Natural killer cell (primary cell): ENCODE measurements at regions not wholly inside any gene's neighbourhood (a gene's known extent, or its start where the extent isn't known, plus 50 kb on each side); places are given as distances from the start of the nearest gene placed in this dataset.

Experiments
- ATAC-seq, 3 donors: fragments of 150-1000 bp in 2 of 3; fragments of 200-7000 bp in 1 of 3; cut with Tn5 transposase; 1 replicate in 1 of 3; 2 replicates in 2 of 3; pipeline ENCODE4 v1.10.0; 2021; ENCODE audit warnings: mild to moderate bottlenecking in 2 of 3, moderate library complexity in 2 of 3
- DNase-seq, 2 donors: peaks; one replicate each; pipeline versions ENCODE4 v3.0.0 to v3.0.0-alpha.2; 2013 to 2021; ENCODE audit warnings: mixed read lengths in 1 of 2
- H3K27ac ChIP-seq: one replicate; pipeline ENCODE4 v1.5.1; 2013; ENCODE audit warnings: mild to moderate bottlenecking, low read length
- H3K27me3 ChIP-seq: one replicate; pipeline ENCODE4 v1.6.1; 2013; ENCODE audit warnings: low read length; ENCODE audit not compliant: control insufficient read depth, insufficient read depth
- H3K36me3 ChIP-seq: one replicate; pipeline ENCODE4 v1.6.1; 2013; ENCODE audit warnings: low read length; ENCODE audit not compliant: control insufficient read depth, insufficient read depth
- H3K4me1 ChIP-seq: one replicate; pipeline ENCODE4 v1.6.1; 2013; ENCODE audit warnings: low read length; ENCODE audit not compliant: control insufficient read depth, insufficient read depth
- H3K4me3 ChIP-seq: one replicate; pipeline ENCODE4 v1.5.1; 2013; ENCODE audit warnings: low read length
- H3K9me3 ChIP-seq: one replicate; pipeline ENCODE4 v1.6.1; 2013; ENCODE audit warnings: low read length; ENCODE audit not compliant: control insufficient read depth, insufficient read depth
- H3K27ac Mint-ChIP-seq, 2 donors: one replicate each; pipeline ENCODE4 v1.8.0; 2022; ENCODE audit warnings: mild to moderate bottlenecking in 2 of 2, mixed read lengths in 2 of 2, moderate library complexity in 1 of 2
- H3K27me3 Mint-ChIP-seq, 2 donors: one replicate each; pipeline ENCODE4 v1.8.0; 2022; ENCODE audit warnings: low read depth in 2 of 2, mixed read lengths in 2 of 2
- H3K36me3 Mint-ChIP-seq: one replicate; pipeline ENCODE4 v1.8.0; 2022; ENCODE audit warnings: mixed read lengths
- H3K4me1 Mint-ChIP-seq, 2 donors: one replicate each; pipeline ENCODE4 v1.8.0; 2022; ENCODE audit warnings: mixed read lengths in 2 of 2
- H3K4me3 Mint-ChIP-seq: one replicate; pipeline ENCODE4 v1.8.0; 2022; ENCODE audit warnings: mild to moderate bottlenecking, moderate library complexity, mixed read lengths
- H3K9me3 Mint-ChIP-seq, 2 donors: one replicate each; pipeline ENCODE4 v1.8.0; 2022; ENCODE audit warnings: mixed read lengths in 2 of 2
- CTCF ChIP-seq: fragments of 200-600 bp; IDR thresholded peaks from one replicate; pipeline ENCODE4 v1.8.0; 2022; ENCODE audit warnings: antibody characterized with exemption
- WGBS: methylation state at CpG from one replicate; pipeline ENCODE4 v1.1.7; 2013; ENCODE audit warnings: missing lambda C conversion rate; ENCODE audit not compliant: insufficient coverage; 5-methylcytosine and 5-hydroxymethylcytosine counted together
- intact Hi-C: fragments of 100-400 bp; cut with micrococcal nuclease; formaldehyde crosslinking; loops from one replicate; pipeline ENCODE4 v1.14.2; 2022

GRCh38 chr3:152970851-152971250 is 135.9 kb downstream of the P2RY1 start:
- Mint-ChIP-seq H3K36me3 (no peaks in the 10 kb centered on the region), H3K4me1 (no peaks in the 10 kb centered on the region), H3K4me3 (no peak overlapping the region), H3K27ac (no peak overlapping the region), H3K27me3 (no peaks in the 10 kb centered on the region), H3K9me3 (no peaks in the 10 kb centered on the region)
- no peaks in the 10 kb centered on the region for H3K36me3 ChIP-seq
- intact Hi-C loops, result no loop called here
- 73% methylated on average over 3 of the region's 4 CpGs for WGBS
- no peak overlapping the region for H3K27ac ChIP-seq
- H3K9me3 ChIP-seq, result no peaks in the 10 kb centered on the region
- H3K27me3 ChIP-seq, result no peaks in the 10 kb centered on the region
- no peak overlapping the region for H3K4me3 ChIP-seq
- DNase-seq (no peak), ATAC-seq (no peak)
- no peaks in the 10 kb centered on the region for H3K4me1 ChIP-seq
- TF ChIP-seq CTCF, result no peak

- Mint-ChIP-seq H3K9me3 (no peaks in the 10 kb centered on the region), H3K4me1 (no peaks in the 10 kb centered on the region), H3K27me3 (no peaks in the 10 kb centered on the region), H3K27ac (no peak overlapping the region), H3K4me3 (no peak overlapping the region), H3K36me3 (no peaks in the 10 kb centered on the region)
- no peak for TF ChIP-seq CTCF
- no peak overlapping the region for H3K27ac ChIP-seq
- whole genome bisulfite sequencing, result 88% methylated on average over 3 of the region's 4 CpGs
- H3K9me3 ChIP-seq, result no peaks in the 10 kb centered on the region
- no peak for DNase-seq
- H3K36me3 ChIP-seq, result no peaks in the 10 kb centered on the region
- no peak overlapping the region for H3K4me3 ChIP-seq
- no peaks in the 10 kb centered on the region for H3K4me1 ChIP-seq
- ATAC-seq, result no peak
- H3K27me3 ChIP-seq, result no peaks in the 10 kb centered on the region
- intact Hi-C loops, result no loop called here
These were observed 136.9 kb downstream of the P2RY1 start for GRCh38 chr3:152971880-152972279.

- ATAC-seq, result no peak
- intact Hi-C loops, result no loop called here
- H3K4me1 Mint-ChIP-seq, result no peaks in the 10 kb centered on the region
- DNase-seq, result no peak
- Histone ChIP-seq H3K27me3 (no peaks in the 10 kb centered on the region), H3K9me3 (no peaks in the 10 kb centered on the region), H3K4me1 (no peaks in the 10 kb centered on the region), H3K4me3 (no peak overlapping the region), H3K27ac (no peak overlapping the region), H3K36me3 (no peaks in the 10 kb centered on the region)
- no peaks in the 10 kb centered on the region for H3K27me3 Mint-ChIP-seq
- no peaks in the 10 kb centered on the region for H3K36me3 Mint-ChIP-seq
- H3K4me3 Mint-ChIP-seq, result no peak overlapping the region
- no peak overlapping the region for H3K27ac Mint-ChIP-seq
- H3K9me3 Mint-ChIP-seq, result no peaks in the 10 kb centered on the region
- 91% methylated on average over 1 of the region's 1 CpG for WGBS
- TF ChIP-seq CTCF, result no peak
These were observed 138.6 kb downstream of the P2RY1 start for GRCh38 chr3:152973575-152973974.

- Mint-ChIP-seq H3K36me3 (no peaks in the 10 kb centered on the region), H3K27ac (no peak overlapping the region), H3K9me3 (peaks cover 0 to 3% of the 10 kb centered on the region in 2 donors), H3K4me1 (no peaks in the 10 kb centered on the region), H3K27me3 (peaks cover 0 to 3% of the 10 kb centered on the region in 2 donors), H3K4me3 (no peak overlapping the region)
- H3K4me3 ChIP-seq, result no peak overlapping the region
- H3K9me3 ChIP-seq, result no peaks in the 10 kb centered on the region
- H3K4me1 ChIP-seq, result no peaks in the 10 kb centered on the region
- no peak for TF ChIP-seq CTCF
- 25% methylated on average over 2 of the region's 2 CpGs for whole genome bisulfite sequencing
- intact Hi-C loops, result no loop called here
- no peaks in the 10 kb centered on the region for H3K27me3 ChIP-seq
- H3K36me3 ChIP-seq, result no peaks in the 10 kb centered on the region
- ATAC-seq, result no peak
- no peak overlapping the region for H3K27ac ChIP-seq
- no peak for DNase-seq
These were observed 141.3 kb downstream of the P2RY1 start for GRCh38 chr3:152976239-152976638.
